Astrocyte of the spinal cord (primary cell): ENCODE measurements at regions not wholly inside any gene's neighbourhood (a gene's known extent, or its start where the extent isn't known, plus 50 kb on each side); places are given as distances from the start of the nearest gene placed in this dataset.

Source experiments
- DNase-seq: peaks from one replicate; pipeline ENCODE4 v3.0.0; 2011; ENCODE audit warnings: low read depth, low spot score
- H3K4me3 ChIP-seq: 2 replicates; pipeline ENCODE4 v1.5.1; 2011; ENCODE audit warnings: low read depth, mild to moderate bottlenecking, low read length, moderate library complexity
- CTCF ChIP-seq: IDR thresholded peaks from 2 replicates; pipeline ENCODE4 v1.5.1; 2012; ENCODE audit warnings: low read depth, mild to moderate bottlenecking, low read length, inconsistent platforms
- in situ Hi-C: cut with HindIII; loops from 2 replicates; pipeline ENCODE4 v1.10.0; 2017; ENCODE audit warnings: low sequenced_read_pairs

DNA sequence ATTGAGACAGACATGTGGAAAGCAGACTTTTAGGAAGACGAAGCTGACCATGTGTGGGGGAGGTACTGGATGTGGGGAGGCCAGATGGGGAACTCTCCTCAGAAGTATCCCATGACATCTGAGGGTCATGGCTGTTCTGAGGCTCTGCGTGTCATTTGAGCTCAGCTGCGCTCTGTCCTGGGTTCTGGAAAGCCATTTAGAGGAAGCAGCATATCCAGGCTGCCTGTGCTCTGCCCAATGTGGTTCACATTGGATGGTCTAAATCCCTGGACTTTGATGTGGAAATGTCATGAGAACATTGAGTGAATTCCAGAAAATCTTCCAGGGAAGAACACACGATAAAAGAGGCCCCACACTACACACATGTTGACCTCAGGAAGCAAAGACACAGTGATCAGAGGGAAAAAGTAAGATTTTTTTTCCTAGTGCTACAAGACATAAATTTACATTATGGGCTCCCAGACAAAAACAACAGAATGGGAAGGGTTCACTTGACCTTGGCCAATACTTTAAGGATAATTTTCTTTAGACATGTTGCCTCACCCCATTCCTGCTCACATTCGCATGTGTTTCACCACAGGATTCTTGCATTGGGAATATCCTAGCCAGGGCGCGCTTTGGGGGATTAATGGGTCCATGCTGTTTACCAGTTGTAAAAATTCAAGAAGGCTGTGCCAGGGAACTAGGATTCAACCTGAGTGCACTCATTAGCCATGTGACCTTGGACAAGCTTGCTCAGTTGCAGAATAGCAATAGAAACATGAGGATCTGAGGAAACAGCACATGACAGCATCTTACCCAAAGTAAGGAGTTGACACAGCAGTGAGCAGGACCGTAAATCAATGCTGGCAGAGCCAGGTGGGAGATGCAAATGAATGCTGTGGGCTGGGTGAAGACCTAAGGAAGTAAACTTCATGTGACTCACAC is 73.2 kb upstream of the C1QTNF7 start:
- in situ Hi-C loops = no loop called here
- H3K4me3 ChIP-seq = no peak overlapping the region
- TF ChIP-seq CTCF = no peak
- DNase-seq = no peak

DNA sequence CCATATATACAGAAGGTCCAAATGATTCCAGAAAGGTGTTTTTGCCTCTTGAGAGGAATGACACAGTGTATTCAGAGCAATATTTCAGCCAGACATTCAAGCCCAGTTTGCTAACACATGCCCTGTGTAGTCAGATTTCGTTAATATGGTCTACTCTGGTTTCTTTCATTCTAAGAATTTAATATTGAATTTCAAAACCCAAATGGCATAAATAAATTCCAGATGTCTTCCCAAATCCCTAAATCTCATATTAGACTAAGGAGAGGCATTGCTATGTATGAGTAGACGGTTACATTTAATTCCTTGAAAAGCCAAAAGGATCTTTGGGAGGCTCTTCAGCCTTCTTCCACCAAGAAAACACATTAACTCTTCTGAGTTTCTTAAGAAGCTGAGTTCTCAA is 66.3 kb upstream of the C1QTNF7 start:
- in situ Hi-C loops = no loop called here
- no peak overlapping the region for H3K4me3 ChIP-seq
- TF ChIP-seq CTCF = no peak
- DNase-seq = no peak

DNA sequence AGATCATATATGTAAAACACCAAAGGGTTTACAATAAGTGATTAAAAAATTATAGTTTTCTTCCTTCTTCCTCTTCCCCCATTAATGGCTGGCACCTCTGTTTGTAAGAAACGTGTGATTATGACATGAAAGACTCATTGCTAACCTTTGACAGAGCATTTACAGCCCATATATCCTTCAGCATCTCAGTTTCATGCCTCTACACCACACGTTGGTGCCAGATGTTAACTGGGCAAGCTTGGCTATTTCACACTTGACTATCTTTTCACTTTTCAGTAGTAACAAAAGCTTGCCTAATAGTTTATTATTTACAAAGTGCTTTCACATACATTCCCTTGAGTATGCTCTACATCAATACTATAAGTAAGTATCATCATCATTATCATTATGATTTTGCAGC is 65.3 kb upstream of the C1QTNF7 start:
- no peak for TF ChIP-seq CTCF
- no peak overlapping the region for H3K4me3 ChIP-seq
- in situ Hi-C loops = no loop called here
- no peak for DNase-seq

GRCh38 chr4:15364183-15364582 is 63.6 kb upstream of the C1QTNF7 start:
- in situ Hi-C loops = no loop called here
- no peak for TF ChIP-seq CTCF
- H3K4me3 ChIP-seq = no peak overlapping the region
- no peak for DNase-seq

DNA sequence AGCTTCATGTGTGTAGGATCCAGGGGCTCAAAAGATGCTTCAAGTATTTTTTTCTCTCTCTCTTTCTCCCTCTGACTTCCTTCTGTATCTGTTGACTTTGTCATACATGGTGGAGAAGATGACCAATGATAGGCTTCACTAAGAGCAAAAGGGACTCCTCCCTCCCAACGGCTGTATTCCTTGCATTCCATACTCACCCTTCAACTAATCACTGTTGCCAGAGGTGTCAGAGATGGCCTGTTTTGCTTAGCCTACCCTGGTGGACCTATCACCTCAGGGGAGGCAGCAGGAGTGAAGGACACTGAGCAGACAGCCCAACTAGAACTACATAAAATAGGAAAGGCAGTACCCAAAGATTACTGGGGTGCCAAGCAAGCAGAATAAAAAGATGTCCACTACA is 62.2 kb upstream of the C1QTNF7 start:
- in situ Hi-C loops = no loop called here
- no peak for DNase-seq
- no peak for TF ChIP-seq CTCF
- H3K4me3 ChIP-seq = no peak overlapping the region

- no peak for TF ChIP-seq CTCF
- in situ Hi-C loops = no loop called here
- DNase-seq = no peak
Observed at GRCh38 chr4:15366721-15367120, 61.1 kb upstream of the C1QTNF7 start.

More at GRCh38 chr4:15366721-15367120, 61.1 kb upstream of the C1QTNF7 start:
- no peak overlapping the region for H3K4me3 ChIP-seq
